ENCODE measurements at regions not wholly inside any gene's neighbourhood (a gene's known extent, or its start where the extent isn't known, plus 50 kb on each side); places are given as distances from the start of the nearest gene placed in this dataset.

DNA sequence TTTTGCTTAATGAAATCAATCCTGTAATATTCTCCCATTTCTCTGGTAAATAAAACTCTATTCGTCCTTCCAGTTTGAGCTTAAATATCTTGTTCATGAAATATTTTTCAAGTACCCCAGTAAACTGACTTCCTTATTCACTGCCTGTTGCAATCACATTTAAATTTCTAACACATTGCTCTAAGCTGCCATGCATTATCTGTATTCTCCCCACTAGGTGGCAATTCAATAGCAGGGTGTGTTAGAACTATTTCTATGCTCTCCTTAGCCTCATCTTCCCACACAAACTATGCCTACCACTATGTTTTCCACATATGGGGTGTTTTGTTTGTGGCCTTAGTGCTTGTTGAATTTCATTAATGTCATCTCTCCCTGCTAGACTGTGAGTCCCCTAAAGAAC lies 377.1 kb upstream of the HS3ST1 start:
- Mint-ChIP-seq H3K4me1 (peaks cover 6% of the 10 kb centered on the region), H3K9me3 (no peaks in the 10 kb centered on the region), H3K36me3 (no peaks in the 10 kb centered on the region), H3K4me3 (no peak overlapping the region), H3K27ac (no peak overlapping the region), H3K27me3 (ENCODE audit: low read depth in 3 of 3) (no peaks in the 10 kb centered on the region)
- H2AFZ ChIP-seq (ENCODE audit: insufficient read depth, low read depth, low read length, poor library complexity, severe bottlenecking), result no peak overlapping the region
- H3K79me2 ChIP-seq (ENCODE audit: insufficient read depth, low read length), result no peaks in the 10 kb centered on the region
- H3K4me2 ChIP-seq (replicated peaks; ENCODE audit: extremely low read depth, low read length, poor library complexity, severe bottlenecking), result no peak overlapping the region
- peak; percentile 72 for TF ChIP-seq CTCF (IDR thresholded peaks at IDR 0.05)
- H3K9me3 ChIP-seq (replicated peaks in 1 of 2; ENCODE audit: control insufficient read depth in 1 of 2, insufficient read depth in 1 of 2, low read length in 2 of 2), result no peaks in the 10 kb centered on the region
- H4K20me1 ChIP-seq (ENCODE audit: insufficient read depth, low read length), result no peaks in the 10 kb centered on the region
- H3K4me1 ChIP-seq (ENCODE audit: control insufficient read depth in 1 of 2, insufficient read depth in 2 of 2, low read length in 2 of 2), result peaks cover 0 to 4% of the 10 kb centered on the region in 2 donors
- no peak overlapping the region for H3K27ac ChIP-seq (ENCODE audit: low read depth in 1 of 2, low read length in 2 of 2)
- intact Hi-C loops (cut with micrococcal nuclease), result no loop called here
- no peaks in the 10 kb centered on the region for H3K36me3 ChIP-seq (replicated peaks in 1 of 2; ENCODE audit: control insufficient read depth in 1 of 2, insufficient read depth in 2 of 2, low read length in 2 of 2)
- no CpG with 5 or more reads among the region's 1 CpG for WGBS (ENCODE audit: insufficient coverage)
- no peak overlapping the region for H3K9ac ChIP-seq (ENCODE audit: insufficient read depth, low read length, poor library complexity, severe bottlenecking)
- no peaks in the 10 kb centered on the region for H3K27me3 ChIP-seq (ENCODE audit: control insufficient read depth in 2 of 2, insufficient read depth in 2 of 2, low read length in 2 of 2)
- H3K4me3 ChIP-seq (replicated peaks in 1 of 3; ENCODE audit: low read depth in 2 of 3, low read length in 3 of 3), result no peak overlapping the region
- peak; percentile 23 to 72 (median 60) for DNase-seq

GRCh38 chr4:11801466-11802446 lies 373.1 kb upstream of the HS3ST1 start:
- Histone ChIP-seq H4K20me1 (ENCODE audit: insufficient read depth, low read length) (no peaks in the 10 kb centered on the region), H3K36me3 (replicated peaks in 1 of 2; ENCODE audit: control insufficient read depth in 1 of 2, insufficient read depth in 2 of 2, low read length in 2 of 2) (no peaks in the 10 kb centered on the region), H3K4me3 (replicated peaks in 1 of 3; ENCODE audit: low read depth in 2 of 3, low read length in 3 of 3) (no peak overlapping the region), H3K4me1 (ENCODE audit: control insufficient read depth in 1 of 2, insufficient read depth in 2 of 2, low read length in 2 of 2) (peaks cover 0 to 4% of the 10 kb centered on the region in 2 donors), H3K9me3 (replicated peaks in 1 of 2; ENCODE audit: control insufficient read depth in 1 of 2, insufficient read depth in 1 of 2, low read length in 2 of 2) (no peaks in the 10 kb centered on the region), H3K27me3 (ENCODE audit: control insufficient read depth in 2 of 2, insufficient read depth in 2 of 2, low read length in 2 of 2) (no peaks in the 10 kb centered on the region), H2AFZ (ENCODE audit: insufficient read depth, low read depth, low read length, poor library complexity, severe bottlenecking) (no peak overlapping the region), H3K79me2 (ENCODE audit: insufficient read depth, low read length) (no peaks in the 10 kb centered on the region), H3K4me2 (replicated peaks; ENCODE audit: extremely low read depth, low read length, poor library complexity, severe bottlenecking) (no peak overlapping the region), H3K9ac (ENCODE audit: insufficient read depth, low read length, poor library complexity, severe bottlenecking) (no peak overlapping the region), H3K27ac (ENCODE audit: low read depth in 1 of 2, low read length in 2 of 2) (no peak overlapping the region)
- TF ChIP-seq CTCF (IDR thresholded peaks at IDR 0.05), result no peak
- no peak overlapping the region for H3K27ac Mint-ChIP-seq
- WGBS (ENCODE audit: insufficient coverage), result 20% methylated on average over 1 of the region's 7 CpGs
- peaks cover 6% of the 10 kb centered on the region for H3K4me1 Mint-ChIP-seq
- intact Hi-C loops (cut with micrococcal nuclease), result no loop called here
- peaks cover 0 to 4% (median 2%) of the 10 kb centered on the region in 7 donors for H3K9me3 Mint-ChIP-seq
- peaks cover 0 to 2% (median 0%) of the 10 kb centered on the region in 3 donors for H3K27me3 Mint-ChIP-seq (ENCODE audit: low read depth in 3 of 3)
- H3K36me3 Mint-ChIP-seq, result no peaks in the 10 kb centered on the region
- H3K4me3 Mint-ChIP-seq, result no peak overlapping the region
- DNase-seq, result no peak
